HG03196 (cell line): ENCODE measurements at regions not wholly inside any gene's neighbourhood (a gene's known extent, or its start where the extent isn't known, plus 50 kb on each side); places are given as distances from the start of the nearest gene placed in this dataset.
"Not testable (repeated sequence)": the region's sequence is repeated elsewhere in the genome, so short reads cannot be mapped to it uniquely, and the experiment has no call there.

Experiments used
- ATAC-seq: cut with Tn5 transposase; IDR thresholded peaks from one replicate; pipeline ENCODE4 v1.9.1; 2021; ENCODE audit not compliant: unreplicated experiment

GRCh38 chr21:41570791-41571355, 62.9 kb upstream of the TMPRSS2 start:
- ATAC-seq, result no peak

GRCh38 chr21:41568606-41569385, 60.8 kb upstream of the TMPRSS2 start:
- no peak for ATAC-seq

GRCh38 chr21:41567901-41568510, 60.0 kb upstream of the TMPRSS2 start:
- ATAC-seq, result no peak

- ATAC-seq, result not testable (repeated sequence)
Observed at GRCh38 chr21:41567237-41567636, 59.3 kb upstream of the TMPRSS2 start.

- ATAC-seq, result no peak
Observed at GRCh38 chr21:41566500-41567014, 58.6 kb upstream of the TMPRSS2 start.

GRCh38 chr21:41565550-41565949, 57.6 kb upstream of the TMPRSS2 start:
- no peak for ATAC-seq

- ATAC-seq, result no peak
Observed at GRCh38 chr21:41564871-41565274, 56.9 kb upstream of the TMPRSS2 start.

GRCh38 chr21:41562101-41563000, 54.4 kb upstream of the TMPRSS2 start:
- no peak for ATAC-seq

- ATAC-seq, result no peak
Observed at GRCh38 chr21:41561701-41562100, 53.7 kb upstream of the TMPRSS2 start.

GRCh38 chr21:41560661-41561158, 52.8 kb upstream of the TMPRSS2 start:
- no peak for ATAC-seq

GRCh38 chr21:41559658-41560631, 52.0 kb upstream of the TMPRSS2 start:
- no peak for ATAC-seq

GRCh38 chr21:41558842-41559241, 50.9 kb upstream of the TMPRSS2 start:
- ATAC-seq, result no peak

GRCh38 chr21:41557884-41558283, 49.9 kb upstream of the TMPRSS2 start:
- no peak for ATAC-seq
